Right atrium auricular region (tissue), 2 donors: ENCODE measurements at regions not wholly inside any gene's neighbourhood (a gene's known extent, or its start where the extent isn't known, plus 50 kb on each side); places are given as distances from the start of the nearest gene placed in this dataset.

Experiments
- DNase-seq: peaks from one replicate; pipeline ENCODE4 v3.0.0-alpha.2; 2019; ENCODE audit warnings: low spot score
- H3K27ac ChIP-seq, 2 donors: fragments of 200-600 bp; sonication (generic); 1 replicate in 1 of 2; 2 replicates in 1 of 2; pipeline ENCODE4 v1.5.1; 2016 to 2019
- H3K27me3 ChIP-seq, 2 donors: fragments of 200-600 bp; sonication (generic); one replicate each; pipeline versions ENCODE4 v1.5.1 to v1.6.0; 2017 to 2019
- H3K36me3 ChIP-seq: fragments of 200-600 bp; sonication (generic); one replicate; pipeline ENCODE4 v1.5.1; 2016
- H3K4me1 ChIP-seq, 2 donors: fragments of 200-600 bp; sonication (generic); one replicate each; pipeline versions ENCODE4 v1.5.1 to v1.6.0; 2017 to 2019
- H3K4me3 ChIP-seq, 2 donors: fragments of 200-600 bp; sonication (generic); 1 replicate in 1 of 2; 2 replicates in 1 of 2; pipeline ENCODE4 v1.5.1; 2017 to 2019; ENCODE audit warnings: mild to moderate bottlenecking in 1 of 2, moderate library complexity in 1 of 2
- H3K9me3 ChIP-seq, 2 donors: fragments of 200-600 bp; sonication (generic); one replicate each; pipeline ENCODE4 v1.5.1; 2019
- TF ChIP-seq, protein P1 (sequence below), 2 donors: fragments of 200-600 bp; sonication (generic); IDR thresholded peaks; one replicate each; pipeline ENCODE4 v1.5.1; 2019; ENCODE audit warnings: antibody characterized with exemption in 2 of 2

DNA sequence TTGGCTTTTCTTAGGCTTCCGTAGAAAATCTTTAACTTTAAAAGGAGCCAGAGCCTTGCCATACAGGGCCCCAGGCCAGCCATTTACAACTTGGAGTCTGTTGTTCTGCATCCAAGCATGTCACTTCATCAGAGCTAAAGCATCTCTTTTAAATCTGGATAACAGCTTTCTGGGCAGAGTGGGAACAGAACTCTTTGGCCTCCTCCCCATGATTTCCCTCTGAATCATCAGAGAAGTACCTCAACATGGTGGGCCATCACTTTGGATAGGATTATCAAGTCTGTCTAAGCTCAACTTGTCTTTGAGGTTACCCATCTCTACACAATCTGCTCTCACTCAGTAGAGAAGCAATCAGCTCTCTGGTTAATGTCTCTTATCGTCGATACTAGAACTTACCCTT, 170.9 kb downstream of the SLC6A15 start:
- no peak overlapping the region for H3K27ac ChIP-seq
- H3K9me3 ChIP-seq: no peaks in the 10 kb centered on the region
- TF ChIP-seq, protein P1, sequence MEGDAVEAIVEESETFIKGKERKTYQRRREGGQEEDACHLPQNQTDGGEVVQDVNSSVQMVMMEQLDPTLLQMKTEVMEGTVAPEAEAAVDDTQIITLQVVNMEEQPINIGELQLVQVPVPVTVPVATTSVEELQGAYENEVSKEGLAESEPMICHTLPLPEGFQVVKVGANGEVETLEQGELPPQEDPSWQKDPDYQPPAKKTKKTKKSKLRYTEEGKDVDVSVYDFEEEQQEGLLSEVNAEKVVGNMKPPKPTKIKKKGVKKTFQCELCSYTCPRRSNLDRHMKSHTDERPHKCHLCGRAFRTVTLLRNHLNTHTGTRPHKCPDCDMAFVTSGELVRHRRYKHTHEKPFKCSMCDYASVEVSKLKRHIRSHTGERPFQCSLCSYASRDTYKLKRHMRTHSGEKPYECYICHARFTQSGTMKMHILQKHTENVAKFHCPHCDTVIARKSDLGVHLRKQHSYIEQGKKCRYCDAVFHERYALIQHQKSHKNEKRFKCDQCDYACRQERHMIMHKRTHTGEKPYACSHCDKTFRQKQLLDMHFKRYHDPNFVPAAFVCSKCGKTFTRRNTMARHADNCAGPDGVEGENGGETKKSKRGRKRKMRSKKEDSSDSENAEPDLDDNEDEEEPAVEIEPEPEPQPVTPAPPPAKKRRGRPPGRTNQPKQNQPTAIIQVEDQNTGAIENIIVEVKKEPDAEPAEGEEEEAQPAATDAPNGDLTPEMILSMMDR (IDR thresholded peaks at IDR 0.05): no peak
- H3K27me3 ChIP-seq: no peaks in the 10 kb centered on the region
- no peaks in the 10 kb centered on the region for H3K4me1 ChIP-seq
- no peak for DNase-seq
- H3K36me3 ChIP-seq: no peaks in the 10 kb centered on the region
- H3K4me3 ChIP-seq: no peak overlapping the region

DNA sequence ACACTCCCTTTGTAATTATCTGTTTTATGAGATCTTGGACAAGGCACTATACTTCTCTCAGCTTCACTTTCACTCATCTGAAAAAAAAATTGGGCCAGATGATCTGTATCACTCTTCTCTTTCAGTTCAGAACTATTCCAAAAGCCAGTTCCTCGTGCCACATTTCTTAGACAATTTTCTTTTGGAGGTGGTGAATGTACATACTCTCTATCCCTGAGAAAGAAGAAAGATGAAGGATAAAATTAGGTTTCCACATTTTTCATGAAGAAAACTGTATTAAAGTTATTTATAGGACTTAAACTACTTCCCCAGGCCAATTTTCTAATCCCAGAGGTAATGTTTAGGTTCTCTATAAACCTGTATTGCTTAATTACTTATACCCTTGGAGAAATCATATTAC, 171.6 kb downstream of the SLC6A15 start:
- TF ChIP-seq, protein P1 (IDR thresholded peaks at IDR 0.05): no peak
- Histone ChIP-seq H3K9me3 (no peaks in the 10 kb centered on the region), H3K36me3 (no peaks in the 10 kb centered on the region), H3K4me3 (no peak overlapping the region), H3K27ac (no peak overlapping the region), H3K4me1 (no peaks in the 10 kb centered on the region), H3K27me3 (no peaks in the 10 kb centered on the region)
- no peak for DNase-seq

DNA sequence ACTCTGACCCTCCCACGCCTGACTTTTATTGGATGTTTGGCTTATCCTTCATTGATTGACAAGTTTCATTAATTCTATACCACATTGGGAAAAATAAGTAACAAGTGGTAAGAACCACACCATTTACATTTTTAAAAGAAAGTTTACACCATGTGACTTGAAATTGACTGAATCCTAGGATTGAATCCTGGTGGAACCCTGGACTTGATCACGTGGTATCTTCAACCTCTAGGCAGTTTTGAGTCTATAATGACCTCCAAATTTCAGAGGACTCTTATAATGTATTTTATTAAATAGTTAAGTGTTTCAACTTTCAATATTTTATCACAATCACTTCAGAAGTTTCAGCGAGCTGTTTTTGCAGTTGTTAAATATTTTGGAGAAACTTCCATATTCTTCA, 172.0 kb downstream of the SLC6A15 start:
- H3K27me3 ChIP-seq: no peaks in the 10 kb centered on the region
- TF ChIP-seq, protein P1 (IDR thresholded peaks at IDR 0.05): no peak
- no peak overlapping the region for H3K4me3 ChIP-seq
- no peak overlapping the region for H3K27ac ChIP-seq
- no peak for DNase-seq
- no peaks in the 10 kb centered on the region for H3K36me3 ChIP-seq
- no peaks in the 10 kb centered on the region for H3K9me3 ChIP-seq
- H3K4me1 ChIP-seq: no peaks in the 10 kb centered on the region

DNA sequence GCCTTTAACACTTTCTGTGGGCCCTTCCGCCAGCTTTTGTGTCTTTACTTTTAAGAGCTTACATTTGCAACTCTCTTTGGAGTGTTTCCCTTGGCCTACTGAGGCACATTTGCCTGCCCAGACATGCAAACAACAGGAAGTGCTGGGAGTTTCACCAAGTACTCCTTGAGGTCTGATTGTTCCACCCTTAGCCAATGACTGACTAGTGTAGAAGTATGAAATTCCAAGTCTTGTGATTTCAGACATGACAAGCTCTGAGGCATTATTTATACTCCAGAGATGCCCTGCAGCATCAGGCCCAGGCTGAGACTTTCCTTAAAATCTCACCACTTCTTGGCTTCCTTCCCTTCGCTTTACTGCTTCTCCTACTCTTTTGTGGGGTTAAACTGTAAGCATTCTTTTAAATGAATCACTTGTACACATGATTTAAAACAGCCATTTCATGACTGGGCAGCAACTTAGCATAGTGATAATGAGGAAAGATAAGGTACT, 174.1 kb downstream of the SLC6A15 start:
- no peak overlapping the region for H3K4me3 ChIP-seq
- no peaks in the 10 kb centered on the region for H3K9me3 ChIP-seq
- TF ChIP-seq, protein P1 (IDR thresholded peaks at IDR 0.05): no peak
- no peaks in the 10 kb centered on the region for H3K36me3 ChIP-seq
- no peak for DNase-seq
- H3K4me1 ChIP-seq: no peaks in the 10 kb centered on the region
- no peak overlapping the region for H3K27ac ChIP-seq
- H3K27me3 ChIP-seq: no peaks in the 10 kb centered on the region

- H3K4me1 ChIP-seq: no peaks in the 10 kb centered on the region
- no peaks in the 10 kb centered on the region for H3K9me3 ChIP-seq
- no peaks in the 10 kb centered on the region for H3K27me3 ChIP-seq
- DNase-seq: no peak
- H3K36me3 ChIP-seq: no peaks in the 10 kb centered on the region
- TF ChIP-seq, protein P1 (IDR thresholded peaks at IDR 0.05): no peak
- H3K27ac ChIP-seq: no peak overlapping the region
- H3K4me3 ChIP-seq: no peak overlapping the region
These were observed 179.7 kb downstream of the SLC6A15 start for GRCh38 chr12:84732828-84733340.

- TF ChIP-seq, protein P1 (IDR thresholded peaks at IDR 0.05): no peak
- Histone ChIP-seq H3K27me3 (no peaks in the 10 kb centered on the region), H3K27ac (no peak overlapping the region), H3K4me3 (no peak overlapping the region), H3K36me3 (no peaks in the 10 kb centered on the region), H3K4me1 (no peaks in the 10 kb centered on the region), H3K9me3 (no peaks in the 10 kb centered on the region)
- no peak for DNase-seq
These were observed 181.9 kb downstream of the SLC6A15 start for GRCh38 chr12:84730561-84731162.
